ENCODE measurements at regions not wholly inside any gene's neighbourhood (a gene's known extent, or its start where the extent isn't known, plus 50 kb on each side); places are given as distances from the start of the nearest gene placed in this dataset.

- WGBS, 2 donors: 28 to 51% methylated on average over 8 to 9 of the region's 9 CpGs
- DNase-seq: no peak
Observed at GRCh38 chr17:74005790-74006189, 197.7 kb upstream of the RPL38 start.

GRCh38 chr17:74006371-74006770, 197.1 kb upstream of the RPL38 start:
- 60 to 61% methylated on average over 2 to 8 of the region's 8 CpGs for WGBS, 2 donors
- no peak for TF ChIP-seq POLR2A (IDR thresholded peaks at IDR 0.05)
- TF ChIP-seq CTCF (IDR thresholded peaks at IDR 0.05): no peak
- intact Hi-C loops (cut with DNase I): no loop called here
- no peaks in the 10 kb centered on the region for H3K9me3 ChIP-seq
- no peaks in the 10 kb centered on the region for H3K4me1 ChIP-seq
- no peak overlapping the region for H3K4me3 ChIP-seq
- DNase-seq: no peak
- no peak for ATAC-seq
- no peaks in the 10 kb centered on the region for H3K27me3 ChIP-seq
- H3K36me3 ChIP-seq (replicated peaks in 1 of 2; ENCODE audit: insufficient read depth in 1 of 2, low read depth in 2 of 2): no peaks in the 10 kb centered on the region
- no peak overlapping the region for H3K27ac ChIP-seq

More at GRCh38 chr17:74005790-74006189, 197.7 kb upstream of the RPL38 start:
- TF ChIP-seq CTCF (IDR thresholded peaks at IDR 0.05): no peak
- no peak for TF ChIP-seq POLR2A (IDR thresholded peaks at IDR 0.05)
- Histone ChIP-seq H3K27ac (no peak overlapping the region), H3K4me1 (no peaks in the 10 kb centered on the region), H3K4me3 (no peak overlapping the region), H3K36me3 (replicated peaks in 1 of 2; ENCODE audit: insufficient read depth in 1 of 2, low read depth in 2 of 2) (no peaks in the 10 kb centered on the region), H3K27me3 (no peaks in the 10 kb centered on the region), H3K9me3 (no peaks in the 10 kb centered on the region)
- ATAC-seq: no peak
- intact Hi-C loops (cut with DNase I): no loop called here

- no peaks in the 10 kb centered on the region for H3K27me3 ChIP-seq
- intact Hi-C loops (cut with DNase I): no loop called here
- no peak overlapping the region for H3K27ac ChIP-seq
- no peaks in the 10 kb centered on the region for H3K4me1 ChIP-seq
- TF ChIP-seq CTCF (IDR thresholded peaks at IDR 0.05): no peak
- no peak for TF ChIP-seq POLR2A (IDR thresholded peaks at IDR 0.05)
- no peaks in the 10 kb centered on the region for H3K9me3 ChIP-seq
- no peak for ATAC-seq
- H3K36me3 ChIP-seq (replicated peaks in 1 of 2; ENCODE audit: insufficient read depth in 1 of 2, low read depth in 2 of 2): no peaks in the 10 kb centered on the region
- no peak for DNase-seq
- 20 to 58% methylated on average over 3 to 10 of the region's 10 CpGs for WGBS, 2 donors
- H3K4me3 ChIP-seq: no peak overlapping the region
Observed at GRCh38 chr17:74008196-74008595, 195.3 kb upstream of the RPL38 start.

GRCh38 chr17:74009056-74009625, 194.3 kb upstream of the RPL38 start:
- no peak overlapping the region for H3K4me3 ChIP-seq
- H3K27me3 ChIP-seq: no peaks in the 10 kb centered on the region
- DNase-seq (no peak), ATAC-seq (no peak)
- no peak overlapping the region for H3K27ac ChIP-seq
- no peaks in the 10 kb centered on the region for H3K9me3 ChIP-seq
- WGBS, 2 donors: 52 to 53% methylated on average over 8 of the region's 8 CpGs
- no peak for TF ChIP-seq CTCF (IDR thresholded peaks at IDR 0.05)
- TF ChIP-seq POLR2A (IDR thresholded peaks at IDR 0.05): no peak
- H3K4me1 ChIP-seq: no peaks in the 10 kb centered on the region
- H3K36me3 ChIP-seq (replicated peaks in 1 of 2; ENCODE audit: insufficient read depth in 1 of 2, low read depth in 2 of 2): no peaks in the 10 kb centered on the region
- intact Hi-C loops (cut with DNase I): no loop called here

GRCh38 chr17:74010903-74011302, 192.6 kb upstream of the RPL38 start:
- H3K36me3 ChIP-seq (replicated peaks in 1 of 2; ENCODE audit: insufficient read depth in 1 of 2, low read depth in 2 of 2): no peaks in the 10 kb centered on the region
- intact Hi-C loops (cut with DNase I): no loop called here
- WGBS, 2 donors: 63 to 67% methylated on average over 10 of the region's 10 CpGs
- no peak for ATAC-seq
- no peaks in the 10 kb centered on the region for H3K27me3 ChIP-seq
- DNase-seq: no peak
- H3K9me3 ChIP-seq: no peaks in the 10 kb centered on the region
- H3K4me1 ChIP-seq: no peaks in the 10 kb centered on the region
- no peak overlapping the region for H3K4me3 ChIP-seq
- no peak overlapping the region for H3K27ac ChIP-seq
- TF ChIP-seq CTCF (IDR thresholded peaks at IDR 0.05) (no peak), POLR2A (IDR thresholded peaks at IDR 0.05) (no peak)

Data from body of pancreas (tissue), 4 donors.